OCI-LY1 (cell line): ENCODE measurements at regions not wholly inside any gene's neighbourhood (a gene's known extent, or its start where the extent isn't known, plus 50 kb on each side); places are given as distances from the start of the nearest gene placed in this dataset.

ENCODE experiments used
- CTCF ChIP-seq: fragments of 200-600 bp; sonication (generic), shearing (Covaris generic); IDR thresholded peaks from 2 replicates; pipeline ENCODE4 v1.5.1; 2017; ENCODE audit warnings: mild to moderate bottlenecking, antibody characterized with exemption, low read length, moderate library complexity, mixed read lengths
- EZH2 ChIP-seq: fragments of 200-600 bp; sonication (generic), shearing (Covaris generic); IDR thresholded peaks from 2 replicates; pipeline ENCODE4 v1.8.0; 2017; ENCODE audit warnings: borderline replicate concordance, mixed run types, mild to moderate bottlenecking, antibody characterized with exemption, low read length, moderate library complexity, mixed read lengths

GRCh38 chrX:16368696-16369095 lies 201.4 kb downstream of the MAGEB17 start:
- TF ChIP-seq CTCF: no peak
- no peak for TF ChIP-seq EZH2
